Lower leg skin (tissue), 3 donors: ENCODE measurements at regions not wholly inside any gene's neighbourhood (a gene's known extent, or its start where the extent isn't known, plus 50 kb on each side); places are given as distances from the start of the nearest gene placed in this dataset.

ENCODE experiments used
- POLR2A ChIP-seq, 2 donors: fragments of 450-650 bp; IDR thresholded peaks; one replicate each; pipeline ENCODE4 v1.6.1; 2016 to 2017; ENCODE audit warnings: antibody characterized with exemption in 2 of 2, mild to moderate bottlenecking in 1 of 2, moderate library complexity in 1 of 2
- TF ChIP-seq, protein P1 (sequence below), 3 donors: fragments of 450-650 bp; IDR thresholded peaks; one replicate each; pipeline ENCODE4 v1.5.1; 2016; ENCODE audit warnings: antibody characterized with exemption in 3 of 3, mild to moderate bottlenecking in 3 of 3, moderate library complexity in 2 of 3

DNA sequence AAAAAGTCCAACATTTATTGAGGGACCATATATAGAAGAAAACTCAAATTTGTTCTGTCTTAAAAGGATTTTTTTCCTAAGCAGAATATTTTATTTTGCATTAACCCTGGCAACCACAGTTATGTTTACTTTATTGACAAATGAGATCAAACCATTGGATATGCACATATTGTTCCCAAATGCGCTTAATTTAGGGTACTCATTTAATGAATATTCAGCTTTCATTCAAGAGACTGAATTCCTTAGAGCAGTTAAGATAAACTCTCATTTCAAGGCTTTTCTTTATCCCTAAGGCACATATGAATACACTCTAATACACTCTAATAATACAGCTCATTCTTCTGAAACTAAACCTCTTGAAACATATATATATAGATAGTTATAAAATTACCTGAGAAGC lies 150.2 kb downstream of the HMHB1 start:
- TF ChIP-seq POLR2A (IDR thresholded peaks at IDR 0.05), result no peak
- TF ChIP-seq, protein P1, sequence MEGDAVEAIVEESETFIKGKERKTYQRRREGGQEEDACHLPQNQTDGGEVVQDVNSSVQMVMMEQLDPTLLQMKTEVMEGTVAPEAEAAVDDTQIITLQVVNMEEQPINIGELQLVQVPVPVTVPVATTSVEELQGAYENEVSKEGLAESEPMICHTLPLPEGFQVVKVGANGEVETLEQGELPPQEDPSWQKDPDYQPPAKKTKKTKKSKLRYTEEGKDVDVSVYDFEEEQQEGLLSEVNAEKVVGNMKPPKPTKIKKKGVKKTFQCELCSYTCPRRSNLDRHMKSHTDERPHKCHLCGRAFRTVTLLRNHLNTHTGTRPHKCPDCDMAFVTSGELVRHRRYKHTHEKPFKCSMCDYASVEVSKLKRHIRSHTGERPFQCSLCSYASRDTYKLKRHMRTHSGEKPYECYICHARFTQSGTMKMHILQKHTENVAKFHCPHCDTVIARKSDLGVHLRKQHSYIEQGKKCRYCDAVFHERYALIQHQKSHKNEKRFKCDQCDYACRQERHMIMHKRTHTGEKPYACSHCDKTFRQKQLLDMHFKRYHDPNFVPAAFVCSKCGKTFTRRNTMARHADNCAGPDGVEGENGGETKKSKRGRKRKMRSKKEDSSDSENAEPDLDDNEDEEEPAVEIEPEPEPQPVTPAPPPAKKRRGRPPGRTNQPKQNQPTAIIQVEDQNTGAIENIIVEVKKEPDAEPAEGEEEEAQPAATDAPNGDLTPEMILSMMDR (IDR thresholded peaks at IDR 0.05), result no peak
